ENCODE measurements at regions not wholly inside any gene's neighbourhood (a gene's known extent, or its start where the extent isn't known, plus 50 kb on each side); places are given as distances from the start of the nearest gene placed in this dataset.

DNA sequence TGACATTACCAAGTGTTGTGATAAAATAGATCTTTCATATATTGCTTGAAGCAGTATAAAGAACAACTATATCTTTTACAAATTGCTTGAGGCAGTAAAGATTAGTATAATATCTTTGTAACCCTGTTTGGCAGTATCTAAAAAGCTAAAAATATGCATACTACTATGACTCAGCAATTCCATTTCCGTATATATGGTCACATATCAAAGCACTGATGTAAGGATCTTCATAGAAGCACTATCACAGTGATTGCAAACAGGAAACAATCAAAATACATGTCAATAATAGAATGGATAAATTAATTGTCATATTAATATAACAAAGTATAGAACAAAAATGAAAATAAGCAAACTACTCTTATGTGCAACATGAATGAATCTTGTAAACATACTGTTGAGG is 158.4 kb upstream of the IGF1 start:
- DNase-seq (ENCODE audit: low read depth): no peak
- TF ChIP-seq, protein P1, sequence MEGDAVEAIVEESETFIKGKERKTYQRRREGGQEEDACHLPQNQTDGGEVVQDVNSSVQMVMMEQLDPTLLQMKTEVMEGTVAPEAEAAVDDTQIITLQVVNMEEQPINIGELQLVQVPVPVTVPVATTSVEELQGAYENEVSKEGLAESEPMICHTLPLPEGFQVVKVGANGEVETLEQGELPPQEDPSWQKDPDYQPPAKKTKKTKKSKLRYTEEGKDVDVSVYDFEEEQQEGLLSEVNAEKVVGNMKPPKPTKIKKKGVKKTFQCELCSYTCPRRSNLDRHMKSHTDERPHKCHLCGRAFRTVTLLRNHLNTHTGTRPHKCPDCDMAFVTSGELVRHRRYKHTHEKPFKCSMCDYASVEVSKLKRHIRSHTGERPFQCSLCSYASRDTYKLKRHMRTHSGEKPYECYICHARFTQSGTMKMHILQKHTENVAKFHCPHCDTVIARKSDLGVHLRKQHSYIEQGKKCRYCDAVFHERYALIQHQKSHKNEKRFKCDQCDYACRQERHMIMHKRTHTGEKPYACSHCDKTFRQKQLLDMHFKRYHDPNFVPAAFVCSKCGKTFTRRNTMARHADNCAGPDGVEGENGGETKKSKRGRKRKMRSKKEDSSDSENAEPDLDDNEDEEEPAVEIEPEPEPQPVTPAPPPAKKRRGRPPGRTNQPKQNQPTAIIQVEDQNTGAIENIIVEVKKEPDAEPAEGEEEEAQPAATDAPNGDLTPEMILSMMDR (IDR thresholded peaks at IDR 0.05; ENCODE audit: control insufficient read depth, insufficient read depth, low read depth, low read length, missing control alignments): no peak
- no peak overlapping the region for H3K4me3 ChIP-seq (ENCODE audit: control insufficient read depth, low read depth, low read length)

DNA sequence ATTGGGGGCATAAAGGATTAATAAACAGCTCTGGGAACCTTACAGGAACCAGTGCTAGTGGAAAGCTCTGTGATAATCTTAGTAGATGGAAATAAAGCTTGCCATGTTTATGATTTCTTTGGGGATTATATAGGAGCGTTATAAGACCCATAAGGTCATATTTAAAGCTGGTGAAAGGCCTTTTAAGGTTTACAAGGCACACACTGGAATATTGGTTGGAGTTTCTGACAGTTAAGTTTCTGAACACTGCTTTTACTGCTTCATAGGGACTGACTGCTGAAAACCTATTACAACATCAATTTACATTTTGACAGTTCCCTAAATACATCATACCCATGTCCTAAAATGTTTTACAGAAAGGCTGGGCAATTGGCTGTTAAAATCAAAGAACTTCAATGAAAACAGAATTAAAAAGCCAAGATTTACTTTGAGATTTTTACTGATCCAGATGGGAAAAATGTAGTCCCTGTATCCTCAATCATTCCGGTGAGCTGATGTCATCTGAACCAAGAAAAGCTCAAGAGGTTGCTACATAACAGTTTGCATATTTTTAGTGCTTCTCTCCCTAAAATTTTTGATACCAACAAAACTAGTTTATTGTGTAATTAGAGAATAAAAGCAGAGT is 153.7 kb upstream of the IGF1 start:
- TF ChIP-seq, protein P1 (IDR thresholded peaks at IDR 0.05; ENCODE audit: control insufficient read depth, insufficient read depth, low read depth, low read length, missing control alignments): no peak
- peak; percentile 63 for DNase-seq (ENCODE audit: low read depth)
- no peak overlapping the region for H3K4me3 ChIP-seq (ENCODE audit: control insufficient read depth, low read depth, low read length)

DNA sequence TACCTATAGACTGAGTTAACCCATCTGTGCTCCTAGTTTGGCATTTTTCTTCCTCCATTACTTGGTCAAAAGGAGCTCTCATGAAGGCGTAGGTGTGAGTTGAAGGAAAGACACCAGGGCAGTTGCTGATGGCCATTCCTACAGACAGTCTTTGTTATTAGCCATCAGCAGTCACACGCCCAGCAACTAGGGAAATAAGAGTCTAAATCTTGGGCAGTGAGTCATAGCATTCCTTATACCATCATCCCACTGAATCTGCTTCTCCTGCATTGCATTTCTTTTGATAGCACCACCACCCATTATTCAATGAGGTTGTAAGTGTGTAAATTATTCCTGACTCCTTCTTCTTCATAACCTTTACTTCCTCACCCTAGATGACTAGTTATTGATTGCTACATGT is 150.9 kb upstream of the IGF1 start:
- peak; percentile 44 for DNase-seq (ENCODE audit: low read depth)
- TF ChIP-seq, protein P1 (IDR thresholded peaks at IDR 0.05; ENCODE audit: control insufficient read depth, insufficient read depth, low read depth, low read length, missing control alignments): no peak
- H3K4me3 ChIP-seq (ENCODE audit: control insufficient read depth, low read depth, low read length): no peak overlapping the region

DNA sequence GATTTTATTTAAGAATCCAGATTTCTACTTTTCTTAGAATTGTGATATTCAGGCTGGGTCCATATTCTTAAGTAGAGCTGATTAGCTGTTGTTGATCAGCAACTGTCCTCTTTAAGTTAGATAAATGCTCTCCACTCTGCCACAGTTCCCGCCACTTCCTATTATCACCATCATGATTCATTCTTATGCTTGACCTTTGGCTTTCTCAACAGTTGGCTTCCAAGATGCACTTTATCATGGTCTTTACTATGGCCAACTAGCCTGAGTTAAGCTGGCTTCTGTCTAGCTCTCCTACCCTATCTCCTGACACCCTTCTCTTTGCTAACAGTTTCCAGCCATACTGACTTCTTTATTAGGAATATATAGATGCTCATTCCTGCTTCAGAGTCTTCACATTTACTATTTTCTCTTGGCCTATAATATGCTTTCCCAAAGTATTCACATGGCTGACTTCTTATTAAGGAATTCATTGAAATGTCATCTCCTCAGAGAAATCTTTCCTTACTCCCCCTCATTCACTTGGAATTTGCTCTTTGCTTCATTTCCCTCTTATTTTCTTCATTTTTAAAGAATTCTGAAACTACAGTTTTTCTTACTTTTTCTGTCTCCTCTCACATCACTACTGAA is 149.0 kb upstream of the IGF1 start:
- no peak for DNase-seq (ENCODE audit: low read depth)
- TF ChIP-seq, protein P1 (IDR thresholded peaks at IDR 0.05; ENCODE audit: control insufficient read depth, insufficient read depth, low read depth, low read length, missing control alignments): no peak
- H3K4me3 ChIP-seq (ENCODE audit: control insufficient read depth, low read depth, low read length): no peak overlapping the region

DNA sequence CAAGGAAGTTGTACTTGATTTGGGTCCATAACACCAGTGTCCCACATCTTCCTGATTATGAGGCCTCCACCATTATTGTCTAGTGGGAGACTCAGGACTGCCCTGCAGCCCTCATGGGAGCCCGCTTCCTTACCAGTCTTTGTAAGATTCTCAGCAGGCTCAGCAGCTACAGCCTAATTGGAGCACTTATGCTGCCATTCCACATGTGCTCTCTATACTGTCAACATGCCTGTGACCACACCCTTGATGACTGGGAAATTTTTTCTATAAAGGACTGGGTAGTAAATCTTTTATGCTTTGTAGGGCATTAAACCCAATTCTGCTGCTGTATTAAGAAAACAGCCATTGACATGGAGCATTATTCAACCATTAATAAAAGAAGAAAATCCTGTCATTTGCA is 145.5 kb upstream of the IGF1 start:
- no peak for DNase-seq (ENCODE audit: low read depth)
- TF ChIP-seq, protein P1 (IDR thresholded peaks at IDR 0.05; ENCODE audit: control insufficient read depth, insufficient read depth, low read depth, low read length, missing control alignments): no peak
- H3K4me3 ChIP-seq (ENCODE audit: control insufficient read depth, low read depth, low read length): no peak overlapping the region

DNA sequence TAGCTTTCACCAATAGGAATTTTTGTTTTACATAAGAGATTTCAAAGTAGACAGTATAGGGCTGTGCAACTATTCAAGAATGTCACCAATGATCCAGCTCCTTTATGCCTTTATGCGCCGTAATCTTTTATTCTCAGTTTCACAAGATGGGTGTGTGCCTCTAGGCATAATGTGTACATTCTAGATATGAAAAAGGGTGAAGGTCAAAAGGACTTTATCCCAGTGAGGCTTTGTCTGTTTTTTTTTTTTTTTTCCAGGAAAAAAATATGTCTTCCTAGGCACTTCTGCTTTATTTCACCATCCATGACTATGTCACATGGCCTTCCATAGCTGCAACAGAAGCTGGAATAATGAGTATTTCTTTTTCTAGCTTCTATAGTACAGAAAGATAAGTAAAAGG is 142.3 kb upstream of the IGF1 start:
- DNase-seq (ENCODE audit: low read depth): no peak
- TF ChIP-seq, protein P1 (IDR thresholded peaks at IDR 0.05; ENCODE audit: control insufficient read depth, insufficient read depth, low read depth, low read length, missing control alignments): no peak
- no peak overlapping the region for H3K4me3 ChIP-seq (ENCODE audit: control insufficient read depth, low read depth, low read length)
